ENCODE measurements at regions not wholly inside any gene's neighbourhood (a gene's known extent, or its start where the extent isn't known, plus 50 kb on each side); places are given as distances from the start of the nearest gene placed in this dataset.

GRCh38 chr13:47327861-47328260, 431.0 kb upstream of the HTR2A start:
- Mint-ChIP-seq H3K4me3 (no peak overlapping the region), H3K36me3 (no peaks in the 10 kb centered on the region)
- intact Hi-C loops (cut with micrococcal nuclease), result no loop called here

GRCh38 chr13:47326061-47326460, 429.2 kb upstream of the HTR2A start:
- H3K27ac Mint-ChIP-seq, result no peak overlapping the region
- no peaks in the 10 kb centered on the region for H3K4me1 Mint-ChIP-seq
- Histone ChIP-seq H3K36me3 (ENCODE audit: control insufficient read depth, insufficient read depth, low read length) (no peaks in the 10 kb centered on the region), H3K27ac (ENCODE audit: low read length) (no peak overlapping the region), H3K4me1 (ENCODE audit: control insufficient read depth, insufficient read depth, low read length) (no peaks in the 10 kb centered on the region), H3K4me3 (ENCODE audit: low read length) (no peak overlapping the region), H3K27me3 (ENCODE audit: control insufficient read depth, insufficient read depth, low read length) (no peaks in the 10 kb centered on the region), H3K9me3 (ENCODE audit: control insufficient read depth, insufficient read depth, low read length) (no peaks in the 10 kb centered on the region)
- peaks cover 7 to 16% of the 10 kb centered on the region in 2 donors for H3K9me3 Mint-ChIP-seq
- ATAC-seq (no peak), DNase-seq (no peak)
- 91% methylated on average over 2 of the region's 2 CpGs for WGBS (ENCODE audit: insufficient coverage)
- H3K4me3 Mint-ChIP-seq, result no peak overlapping the region
- no peaks in the 10 kb centered on the region for H3K36me3 Mint-ChIP-seq
- no peaks in the 10 kb centered on the region for H3K27me3 Mint-ChIP-seq (ENCODE audit: low read depth in 2 of 2)
- TF ChIP-seq CTCF (IDR thresholded peaks at IDR 0.05), result no peak
- intact Hi-C loops (cut with micrococcal nuclease), result no loop called here

More at GRCh38 chr13:47327861-47328260, 431.0 kb upstream of the HTR2A start:
- no CpG with 5 or more reads among the region's 1 CpG for WGBS (ENCODE audit: insufficient coverage)
- Mint-ChIP-seq H3K9me3 (peaks cover 7 to 10% of the 10 kb centered on the region in 2 donors), H3K27me3 (ENCODE audit: low read depth in 2 of 2) (no peaks in the 10 kb centered on the region), H3K4me1 (no peaks in the 10 kb centered on the region), H3K27ac (no peak overlapping the region)
- H3K36me3 ChIP-seq (ENCODE audit: control insufficient read depth, insufficient read depth, low read length), result no peaks in the 10 kb centered on the region
- DNase-seq (no peak), ATAC-seq (no peak)
- TF ChIP-seq CTCF (IDR thresholded peaks at IDR 0.05), result no peak
- no peaks in the 10 kb centered on the region for H3K9me3 ChIP-seq (ENCODE audit: control insufficient read depth, insufficient read depth, low read length)
- no peak overlapping the region for H3K4me3 ChIP-seq (ENCODE audit: low read length)
- H3K27ac ChIP-seq (ENCODE audit: low read length), result no peak overlapping the region
- H3K27me3 ChIP-seq (ENCODE audit: control insufficient read depth, insufficient read depth, low read length), result no peaks in the 10 kb centered on the region
- no peaks in the 10 kb centered on the region for H3K4me1 ChIP-seq (ENCODE audit: control insufficient read depth, insufficient read depth, low read length)

GRCh38 chr13:47317356-47317755, 420.5 kb upstream of the HTR2A start:
- Histone ChIP-seq H3K27ac (ENCODE audit: low read length) (no peak overlapping the region), H3K4me3 (ENCODE audit: low read length) (no peak overlapping the region), H3K36me3 (ENCODE audit: control insufficient read depth, insufficient read depth, low read length) (no peaks in the 10 kb centered on the region), H3K27me3 (ENCODE audit: control insufficient read depth, insufficient read depth, low read length) (no peaks in the 10 kb centered on the region), H3K4me1 (ENCODE audit: control insufficient read depth, insufficient read depth, low read length) (no peaks in the 10 kb centered on the region), H3K9me3 (ENCODE audit: control insufficient read depth, insufficient read depth, low read length) (no peaks in the 10 kb centered on the region)
- H3K27ac Mint-ChIP-seq, result no peak overlapping the region
- DNase-seq, result no peak
- no peaks in the 10 kb centered on the region for H3K27me3 Mint-ChIP-seq (ENCODE audit: low read depth in 2 of 2)
- TF ChIP-seq CTCF (IDR thresholded peaks at IDR 0.05), result no peak
- H3K4me1 Mint-ChIP-seq, result no peaks in the 10 kb centered on the region
- H3K36me3 Mint-ChIP-seq, result no peaks in the 10 kb centered on the region
- H3K4me3 Mint-ChIP-seq, result no peak overlapping the region
- WGBS (ENCODE audit: insufficient coverage), result 97% methylated on average over 2 of the region's 3 CpGs
- ATAC-seq, result no peak
- intact Hi-C loops (cut with micrococcal nuclease), result no loop called here
- peaks cover 3 to 12% of the 10 kb centered on the region in 2 donors for H3K9me3 Mint-ChIP-seq

GRCh38 chr13:47310401-47310800, 413.5 kb upstream of the HTR2A start:
- Histone ChIP-seq H3K27me3 (ENCODE audit: control insufficient read depth, insufficient read depth, low read length) (no peaks in the 10 kb centered on the region), H3K4me1 (ENCODE audit: control insufficient read depth, insufficient read depth, low read length) (no peaks in the 10 kb centered on the region), H3K9me3 (ENCODE audit: control insufficient read depth, insufficient read depth, low read length) (peaks cover 9% of the 10 kb centered on the region), H3K27ac (ENCODE audit: low read length) (no peak overlapping the region), H3K4me3 (ENCODE audit: low read length) (no peak overlapping the region), H3K36me3 (ENCODE audit: control insufficient read depth, insufficient read depth, low read length) (no peaks in the 10 kb centered on the region)
- ATAC-seq, result no peak
- H3K36me3 Mint-ChIP-seq, result peaks cover 8% of the 10 kb centered on the region
- no peaks in the 10 kb centered on the region for H3K27me3 Mint-ChIP-seq (ENCODE audit: low read depth in 2 of 2)
- intact Hi-C loops (cut with micrococcal nuclease), result no loop called here
- peaks cover 6% of the 10 kb centered on the region in 2 donors for H3K9me3 Mint-ChIP-seq
- H3K27ac Mint-ChIP-seq, result no peak overlapping the region
- WGBS (ENCODE audit: insufficient coverage), result 38% methylated on average over 1 of the region's 1 CpG
- H3K4me3 Mint-ChIP-seq, result no peak overlapping the region
- TF ChIP-seq CTCF (IDR thresholded peaks at IDR 0.05), result no peak
- no peaks in the 10 kb centered on the region for H3K4me1 Mint-ChIP-seq
- DNase-seq, result no peak
